Loucy (cell line): ENCODE measurements at regions not wholly inside any gene's neighbourhood (a gene's known extent, or its start where the extent isn't known, plus 50 kb on each side); places are given as distances from the start of the nearest gene placed in this dataset.

ENCODE experiments used
- H2AFZ ChIP-seq: fragments of 200-600 bp; sonication (generic); 2 replicates; pipeline ENCODE4 v1.6.0; 2016; ENCODE audit warnings: antibody characterized with exemption, mild to moderate bottlenecking, low read length, moderate library complexity
- H3F3A ChIP-seq: fragments of 200-600 bp; 2 replicates; pipeline ENCODE4 v1.6.0; 2016; ENCODE audit warnings: antibody characterized with exemption, low read depth, mild to moderate bottlenecking
- H3K27me3 ChIP-seq: fragments of 200-600 bp; sonication (generic); 2 replicates; pipeline ENCODE4 v1.6.1; 2014; ENCODE audit warnings: low read length, mild to moderate bottlenecking; ENCODE audit not compliant: insufficient read depth, poor library complexity, severe bottlenecking
- H3K36me3 ChIP-seq: fragments of 200-600 bp; sonication (generic); 2 replicates; pipeline ENCODE4 v1.6.1; 2016; ENCODE audit warnings: low read length; ENCODE audit not compliant: insufficient read depth
- H3K4me1 ChIP-seq: fragments of 200-600 bp; sonication (generic); 2 replicates; pipeline ENCODE4 v1.5.1; 2014; ENCODE audit warnings: low read length, mild to moderate bottlenecking; ENCODE audit not compliant: insufficient read depth, poor library complexity, severe bottlenecking
- H3K4me2 ChIP-seq: fragments of 200-600 bp; sonication (generic); 2 replicates; pipeline ENCODE4 v1.6.0; 2014; ENCODE audit warnings: antibody characterized with exemption, low read length, low read depth, mild to moderate bottlenecking; ENCODE audit not compliant: poor library complexity, severe bottlenecking
- H3K4me3 ChIP-seq: fragments of 200-600 bp; sonication (generic); 2 replicates; pipeline ENCODE4 v1.5.1; 2014; ENCODE audit warnings: low read length, mild to moderate bottlenecking, mixed read lengths; ENCODE audit not compliant: poor library complexity, severe bottlenecking
- H3K79me2 ChIP-seq: fragments of 200-600 bp; sonication (generic); 2 replicates; pipeline ENCODE4 v1.6.1; 2014; ENCODE audit warnings: low read length; ENCODE audit not compliant: insufficient read depth
- H3K9ac ChIP-seq: fragments of 200-600 bp; sonication (generic); 2 replicates; pipeline ENCODE4 v1.6.0; 2014; ENCODE audit warnings: mild to moderate bottlenecking, low read depth, low read length, moderate library complexity; ENCODE audit not compliant: poor library complexity, severe bottlenecking
- H3K9me2 ChIP-seq: fragments of 200-600 bp; sonication (generic); replicated peaks from 2 replicates; pipeline ENCODE4 v1.6.1; 2016; ENCODE audit warnings: low read depth, low read length, mixed read lengths
- H3K9me3 ChIP-seq: fragments of 200-600 bp; sonication (generic); 2 replicates; pipeline ENCODE4 v1.6.1; 2014; ENCODE audit warnings: mild to moderate bottlenecking, antibody characterized with exemption, low read length, low read depth; ENCODE audit not compliant: insufficient read depth
- H4K20me1 ChIP-seq: fragments of 200-600 bp; sonication (generic); 2 replicates; pipeline ENCODE4 v1.6.0; 2014; ENCODE audit warnings: antibody characterized with exemption, low read length, mild to moderate bottlenecking; ENCODE audit not compliant: insufficient read depth, poor library complexity, severe bottlenecking
- EZH2phosphoT487 ChIP-seq: fragments of 200-600 bp; IDR thresholded peaks from 2 replicates; pipeline ENCODE4 v1.6.1; 2018; ENCODE audit warnings: antibody characterized with exemption, mild to moderate bottlenecking, moderate library complexity, borderline replicate concordance
- TF ChIP-seq, protein P1 (sequence below): fragments of 200-600 bp; sonication (generic); conservative IDR thresholded peaks from 2 replicates; pipeline ENCODE4 v1.5.1; 2014; ENCODE audit warnings: mild to moderate bottlenecking, antibody characterized with exemption, low read length

- no peaks in the 10 kb centered on the region for H3K79me2 ChIP-seq
- no peaks in the 10 kb centered on the region for H3K9me3 ChIP-seq
- no peak overlapping the region for H3K4me2 ChIP-seq
- no peaks in the 10 kb centered on the region for H4K20me1 ChIP-seq
- no peaks in the 10 kb centered on the region for H3F3A ChIP-seq
- H3K9ac ChIP-seq, result no peak overlapping the region
- TF ChIP-seq EZH2phosphoT487, result no peak
- TF ChIP-seq, protein P1, sequence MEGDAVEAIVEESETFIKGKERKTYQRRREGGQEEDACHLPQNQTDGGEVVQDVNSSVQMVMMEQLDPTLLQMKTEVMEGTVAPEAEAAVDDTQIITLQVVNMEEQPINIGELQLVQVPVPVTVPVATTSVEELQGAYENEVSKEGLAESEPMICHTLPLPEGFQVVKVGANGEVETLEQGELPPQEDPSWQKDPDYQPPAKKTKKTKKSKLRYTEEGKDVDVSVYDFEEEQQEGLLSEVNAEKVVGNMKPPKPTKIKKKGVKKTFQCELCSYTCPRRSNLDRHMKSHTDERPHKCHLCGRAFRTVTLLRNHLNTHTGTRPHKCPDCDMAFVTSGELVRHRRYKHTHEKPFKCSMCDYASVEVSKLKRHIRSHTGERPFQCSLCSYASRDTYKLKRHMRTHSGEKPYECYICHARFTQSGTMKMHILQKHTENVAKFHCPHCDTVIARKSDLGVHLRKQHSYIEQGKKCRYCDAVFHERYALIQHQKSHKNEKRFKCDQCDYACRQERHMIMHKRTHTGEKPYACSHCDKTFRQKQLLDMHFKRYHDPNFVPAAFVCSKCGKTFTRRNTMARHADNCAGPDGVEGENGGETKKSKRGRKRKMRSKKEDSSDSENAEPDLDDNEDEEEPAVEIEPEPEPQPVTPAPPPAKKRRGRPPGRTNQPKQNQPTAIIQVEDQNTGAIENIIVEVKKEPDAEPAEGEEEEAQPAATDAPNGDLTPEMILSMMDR, result no peak
- no peaks in the 10 kb centered on the region for H3K9me2 ChIP-seq
- no peaks in the 10 kb centered on the region for H3K27me3 ChIP-seq
- no peak overlapping the region for H3K4me3 ChIP-seq
- H3K36me3 ChIP-seq, result no peaks in the 10 kb centered on the region
- H3K4me1 ChIP-seq, result no peaks in the 10 kb centered on the region
- H2AFZ ChIP-seq, result no peak overlapping the region
Observed at GRCh38 chr15:68497206-68497910, 65.4 kb upstream of the ITGA11 start.

GRCh38 chr15:68498076-68498475, 66.1 kb upstream of the ITGA11 start:
- Histone ChIP-seq H3K36me3 (no peaks in the 10 kb centered on the region), H3K9me3 (no peaks in the 10 kb centered on the region), H3K27me3 (no peaks in the 10 kb centered on the region), H3F3A (no peaks in the 10 kb centered on the region), H3K9me2 (no peaks in the 10 kb centered on the region), H4K20me1 (no peaks in the 10 kb centered on the region), H3K4me3 (no peak overlapping the region), H3K4me1 (no peaks in the 10 kb centered on the region), H3K9ac (no peak overlapping the region), H3K79me2 (no peaks in the 10 kb centered on the region), H2AFZ (no peak overlapping the region), H3K4me2 (no peak overlapping the region)
- TF ChIP-seq EZH2phosphoT487, result no peak
- TF ChIP-seq, protein P1, result no peak

- Histone ChIP-seq H4K20me1 (no peaks in the 10 kb centered on the region), H3F3A (no peaks in the 10 kb centered on the region), H3K36me3 (no peaks in the 10 kb centered on the region), H3K79me2 (no peaks in the 10 kb centered on the region), H3K9me3 (no peaks in the 10 kb centered on the region), H3K9me2 (no peaks in the 10 kb centered on the region), H3K9ac (no peak overlapping the region), H3K4me1 (no peaks in the 10 kb centered on the region), H3K4me3 (no peak overlapping the region), H3K4me2 (no peak overlapping the region), H3K27me3 (no peaks in the 10 kb centered on the region), H2AFZ (no peak overlapping the region)
- TF ChIP-seq, protein P1, result no peak
- TF ChIP-seq EZH2phosphoT487, result no peak
Observed at GRCh38 chr15:68499620-68500312, 67.8 kb upstream of the ITGA11 start.
